ENCODE measurements at regions not wholly inside any gene's neighbourhood (a gene's known extent, or its start where the extent isn't known, plus 50 kb on each side); places are given as distances from the start of the nearest gene placed in this dataset.

- Histone ChIP-seq H3K4me3 (ENCODE audit: low read depth, low read length) (no peak overlapping the region), H3K36me3 (ENCODE audit: control insufficient read depth, insufficient read depth, low read length) (no peaks in the 10 kb centered on the region), H3K27me3 (ENCODE audit: control insufficient read depth, insufficient read depth, low read length) (no peaks in the 10 kb centered on the region)
- no peak for TF ChIP-seq CTCF (IDR thresholded peaks at IDR 0.05; ENCODE audit: insufficient read depth, low read length, severe bottlenecking)
- DNase-seq (ENCODE audit: low read depth): peak; percentile 71
- no peak for FAIRE-seq
Observed at GRCh38 chr13:39803156-39803555, 147.7 kb downstream of the COG6 start.

- no peak for FAIRE-seq
- no peak for DNase-seq (ENCODE audit: low read depth)
- Histone ChIP-seq H3K36me3 (ENCODE audit: control insufficient read depth, insufficient read depth, low read length) (no peaks in the 10 kb centered on the region), H3K27me3 (ENCODE audit: control insufficient read depth, insufficient read depth, low read length) (no peaks in the 10 kb centered on the region), H3K4me3 (ENCODE audit: low read depth, low read length) (no peak overlapping the region)
- TF ChIP-seq CTCF (IDR thresholded peaks at IDR 0.05; ENCODE audit: insufficient read depth, low read length, severe bottlenecking): no peak
Observed at GRCh38 chr13:39803851-39804250, 148.4 kb downstream of the COG6 start.

- Histone ChIP-seq H3K4me3 (ENCODE audit: low read depth, low read length) (no peak overlapping the region), H3K36me3 (ENCODE audit: control insufficient read depth, insufficient read depth, low read length) (no peaks in the 10 kb centered on the region), H3K27me3 (ENCODE audit: control insufficient read depth, insufficient read depth, low read length) (no peaks in the 10 kb centered on the region)
- DNase-seq (ENCODE audit: low read depth) (no peak), FAIRE-seq (no peak)
- TF ChIP-seq CTCF (IDR thresholded peaks at IDR 0.05; ENCODE audit: insufficient read depth, low read length, severe bottlenecking): no peak
Observed at GRCh38 chr13:39804332-39805210, 149.1 kb downstream of the COG6 start.

GRCh38 chr13:39809466-39809865, 154.0 kb downstream of the COG6 start:
- TF ChIP-seq CTCF (IDR thresholded peaks at IDR 0.05; ENCODE audit: insufficient read depth, low read length, severe bottlenecking): no peak
- FAIRE-seq (no peak), DNase-seq (ENCODE audit: low read depth) (no peak)
- H3K4me3 ChIP-seq (ENCODE audit: low read depth, low read length): no peak overlapping the region
- no peaks in the 10 kb centered on the region for H3K27me3 ChIP-seq (ENCODE audit: control insufficient read depth, insufficient read depth, low read length)
- no peaks in the 10 kb centered on the region for H3K36me3 ChIP-seq (ENCODE audit: control insufficient read depth, insufficient read depth, low read length)

- DNase-seq (ENCODE audit: low read depth): peak; percentile 22
- Histone ChIP-seq H3K36me3 (ENCODE audit: control insufficient read depth, insufficient read depth, low read length) (no peaks in the 10 kb centered on the region), H3K4me3 (ENCODE audit: low read depth, low read length) (no peak overlapping the region), H3K27me3 (ENCODE audit: control insufficient read depth, insufficient read depth, low read length) (no peaks in the 10 kb centered on the region)
- FAIRE-seq: peak; percentile 47
- no peak for TF ChIP-seq CTCF (IDR thresholded peaks at IDR 0.05; ENCODE audit: insufficient read depth, low read length, severe bottlenecking)
Observed at GRCh38 chr13:39810091-39810877, 154.8 kb downstream of the COG6 start.

All from bronchial epithelial cell (primary cell).